ENCODE measurements at regions not wholly inside any gene's neighbourhood (a gene's known extent, or its start where the extent isn't known, plus 50 kb on each side); places are given as distances from the start of the nearest gene placed in this dataset.

DNA sequence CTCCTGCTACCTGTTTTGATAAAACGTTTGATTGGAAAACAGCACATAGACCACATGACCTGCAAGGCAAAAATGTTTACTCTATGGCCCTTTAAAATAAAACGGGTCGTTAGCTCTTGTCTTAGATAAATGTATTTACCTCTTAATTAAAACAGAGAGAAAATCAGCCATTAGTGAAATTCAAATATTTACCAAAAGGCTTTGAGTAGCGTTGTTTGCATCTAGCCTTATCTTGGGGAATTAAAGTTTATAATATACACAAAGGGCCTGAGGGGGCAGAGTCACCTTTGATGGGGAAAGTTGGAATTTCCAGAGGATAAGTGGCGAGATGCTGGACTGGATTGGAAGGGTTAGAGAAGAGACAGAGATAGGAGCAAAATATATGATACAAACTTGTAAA lies 111.3 kb downstream of the FBXO4 start:
- H3K4me3 ChIP-seq (replicated peaks in 1 of 3; ENCODE audit: insufficient read depth in 1 of 3, low read depth in 1 of 3, low read length in 3 of 3): no peak overlapping the region
- dilution Hi-C loops (cut with MboI; ENCODE audit: extremely low pct_ligation_motif_present, low sequenced_read_pairs): no loop called here
- H3K9ac ChIP-seq (replicated peaks; ENCODE audit: extremely low read depth, insufficient read depth, low read length): no peak overlapping the region
- H3K4me1 ChIP-seq (ENCODE audit: control insufficient read depth, extremely low read depth, insufficient read depth, low read length): no peaks in the 10 kb centered on the region
- H4K20me1 ChIP-seq (replicated peaks; ENCODE audit: control insufficient read depth, extremely low read depth, insufficient read depth, low read length): no peaks in the 10 kb centered on the region
- H3K36me3 ChIP-seq (ENCODE audit: control insufficient read depth in 2 of 2, extremely low read depth in 1 of 2, insufficient read depth in 2 of 2, low read length in 2 of 2): no peaks in the 10 kb centered on the region
- no peak overlapping the region for H2AFZ ChIP-seq (ENCODE audit: low read depth, low read length)
- H3K79me2 ChIP-seq (ENCODE audit: control insufficient read depth, insufficient read depth, low read length): no peaks in the 10 kb centered on the region
- no peak overlapping the region for H3K27ac ChIP-seq (ENCODE audit: insufficient read depth, low read depth, low read length)
- ChIA-PET CTCF (interaction anchor here (1.0 to 2.2 kb wide), 5 partner anchors 9 to 180 kb away, joined by 3 to 12 read pairs (median 3); no protein-coding TSS in a partner anchor), POLR2A (no interaction called here)
- H3K9me1 ChIP-seq (replicated peaks; ENCODE audit: control insufficient read depth, extremely low read depth, insufficient read depth, low read length): no peaks in the 10 kb centered on the region
- H3K4me2 ChIP-seq (ENCODE audit: insufficient read depth, low read length): no peak overlapping the region
- intact Hi-C loops (cut with micrococcal nuclease): no loop called here
- no peaks in the 10 kb centered on the region for H3K9me3 ChIP-seq (replicated peaks; ENCODE audit: control insufficient read depth, insufficient read depth, low read length)
- no TSS peak for BruUV-seq (replicated peaks)
- no peak for FAIRE-seq
- TF ChIP-seq FOS (IDR thresholded peaks at IDR 0.05; ENCODE audit: borderline replicate concordance, insufficient read depth, low read length) (no peak), EZH2 (IDR thresholded peaks at IDR 0.05; ENCODE audit: borderline replicate concordance, low read depth, low read length, severe bottlenecking) (no peak), MYC (IDR thresholded peaks at IDR 0.05; ENCODE audit: low read depth, low read length) (no peak), JUN (IDR thresholded peaks at IDR 0.05; ENCODE audit: borderline replicate concordance, insufficient read depth, insufficient read length, low read depth) (no peak), POLR2A (IDR thresholded peaks at IDR 0.05; ENCODE audit: low read depth, low read length) (no peak), GATA2 (IDR thresholded peaks at IDR 0.05; ENCODE audit: insufficient read depth, insufficient read length, low read depth, low read length) (no peak), POLR2AphosphoS5 (IDR thresholded peaks at IDR 0.05; ENCODE audit: insufficient read depth, low read depth, low read length) (no peak)
- TF ChIP-seq, protein P1, sequence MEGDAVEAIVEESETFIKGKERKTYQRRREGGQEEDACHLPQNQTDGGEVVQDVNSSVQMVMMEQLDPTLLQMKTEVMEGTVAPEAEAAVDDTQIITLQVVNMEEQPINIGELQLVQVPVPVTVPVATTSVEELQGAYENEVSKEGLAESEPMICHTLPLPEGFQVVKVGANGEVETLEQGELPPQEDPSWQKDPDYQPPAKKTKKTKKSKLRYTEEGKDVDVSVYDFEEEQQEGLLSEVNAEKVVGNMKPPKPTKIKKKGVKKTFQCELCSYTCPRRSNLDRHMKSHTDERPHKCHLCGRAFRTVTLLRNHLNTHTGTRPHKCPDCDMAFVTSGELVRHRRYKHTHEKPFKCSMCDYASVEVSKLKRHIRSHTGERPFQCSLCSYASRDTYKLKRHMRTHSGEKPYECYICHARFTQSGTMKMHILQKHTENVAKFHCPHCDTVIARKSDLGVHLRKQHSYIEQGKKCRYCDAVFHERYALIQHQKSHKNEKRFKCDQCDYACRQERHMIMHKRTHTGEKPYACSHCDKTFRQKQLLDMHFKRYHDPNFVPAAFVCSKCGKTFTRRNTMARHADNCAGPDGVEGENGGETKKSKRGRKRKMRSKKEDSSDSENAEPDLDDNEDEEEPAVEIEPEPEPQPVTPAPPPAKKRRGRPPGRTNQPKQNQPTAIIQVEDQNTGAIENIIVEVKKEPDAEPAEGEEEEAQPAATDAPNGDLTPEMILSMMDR (IDR thresholded peaks at IDR 0.05; ENCODE audit: extremely low read depth in 1 of 2, insufficient read depth in 1 of 2, low read depth in 1 of 2, low read length in 2 of 2): no peak
- TF ChIP-seq, protein P2, sequence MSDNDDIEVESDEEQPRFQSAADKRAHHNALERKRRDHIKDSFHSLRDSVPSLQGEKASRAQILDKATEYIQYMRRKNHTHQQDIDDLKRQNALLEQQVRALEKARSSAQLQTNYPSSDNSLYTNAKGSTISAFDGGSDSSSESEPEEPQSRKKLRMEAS (IDR thresholded peaks at IDR 0.05; ENCODE audit: insufficient read depth, insufficient read length): no peak
- no peak for DNase-seq (ENCODE audit: low read depth, low spot score)
- no peaks in the 10 kb centered on the region for H3K27me3 ChIP-seq (ENCODE audit: control insufficient read depth in 2 of 2, insufficient read depth in 2 of 2, low read length in 2 of 2)

Measured in endothelial cell of umbilical vein (primary cell).